Neuronal stem cell (in vitro differentiated cells): ENCODE measurements at regions not wholly inside any gene's neighbourhood (a gene's known extent, or its start where the extent isn't known, plus 50 kb on each side); places are given as distances from the start of the nearest gene placed in this dataset.
"Not testable (repeated sequence)": the region's sequence is repeated elsewhere in the genome, so short reads cannot be mapped to it uniquely, and the experiment has no call there.

ENCODE experiments used
- DNase-seq: peaks from one replicate; pipeline ENCODE4 v3.0.0-alpha.2; 2013; ENCODE audit warnings: low spot score
- H2AFZ ChIP-seq: one replicate; pipeline ENCODE4 v1.6.1; 2013; ENCODE audit warnings: mild to moderate bottlenecking, low read length, inconsistent platforms
- H2AK5ac ChIP-seq: 2 replicates; pipeline ENCODE4 v1.6.1; 2013; ENCODE audit warnings: low read depth, mild to moderate bottlenecking, inconsistent platforms, low read length, moderate library complexity, mixed read lengths
- H2BK120ac ChIP-seq: 2 replicates; pipeline ENCODE4 v1.6.1; 2013; ENCODE audit warnings: low read depth, mild to moderate bottlenecking, inconsistent platforms, low read length, moderate library complexity, mixed read lengths
- H2BK12ac ChIP-seq: one replicate; pipeline ENCODE4 v1.6.1; 2013; ENCODE audit warnings: low read length, inconsistent platforms
- H2BK15ac ChIP-seq: 2 replicates; pipeline ENCODE4 v1.6.1; 2013; ENCODE audit warnings: mild to moderate bottlenecking, low read length, inconsistent platforms, mixed read lengths
- H2BK5ac ChIP-seq: one replicate; pipeline ENCODE4 v1.6.1; 2013; ENCODE audit warnings: inconsistent platforms, mild to moderate bottlenecking, low read length, moderate library complexity
- H3K14ac ChIP-seq: one replicate; pipeline ENCODE4 v1.6.1; 2013; ENCODE audit warnings: low read length, inconsistent platforms
- H3K18ac ChIP-seq: 2 replicates; pipeline ENCODE4 v1.6.1; 2013; ENCODE audit warnings: low read length, inconsistent platforms
- H3K23ac ChIP-seq: 2 replicates; pipeline ENCODE4 v1.6.1; 2013; ENCODE audit warnings: low read depth, mild to moderate bottlenecking, mixed read lengths, low read length, inconsistent platforms; ENCODE audit not compliant: poor library complexity
- H3K27ac ChIP-seq: replicated peaks from 3 replicates; pipeline ENCODE4 v1.5.1; 2013; ENCODE audit warnings: low read length, inconsistent platforms
- H3K27me3 ChIP-seq, 3 experiments: 2 replicates each; pipeline ENCODE4 v1.6.1; 2013; ENCODE audit warnings: low read length in 3 of 3, mild to moderate bottlenecking in 2 of 3, inconsistent platforms in 1 of 3, low read depth in 1 of 3, mixed read lengths in 1 of 3, moderate library complexity in 1 of 3; ENCODE audit not compliant: control insufficient read depth in 3 of 3, insufficient read depth in 3 of 3
- H3K36me3 ChIP-seq, 2 donors: replicated peaks in 1 of 2; 2 replicates each; pipeline ENCODE4 v1.6.1; 2013; ENCODE audit warnings: low read length in 2 of 2; ENCODE audit not compliant: control insufficient read depth in 2 of 2, insufficient read depth in 2 of 2
- H3K4ac ChIP-seq: 2 replicates; pipeline ENCODE4 v1.6.1; 2013; ENCODE audit warnings: inconsistent platforms, mild to moderate bottlenecking, low read length, moderate library complexity
- H3K4me1 ChIP-seq, 2 donors: 1 replicate in 1 of 2; 2 replicates in 1 of 2; pipeline ENCODE4 v1.6.1; 2013; ENCODE audit warnings: low read length in 2 of 2, low read depth in 1 of 2; ENCODE audit not compliant: control insufficient read depth in 2 of 2, insufficient read depth in 1 of 2
- H3K4me2 ChIP-seq: one replicate; pipeline ENCODE4 v1.6.1; 2013; ENCODE audit warnings: mild to moderate bottlenecking, low read length, inconsistent platforms; ENCODE audit not compliant: insufficient read depth, poor library complexity, severe bottlenecking
- H3K4me3 ChIP-seq, 2 donors: 2 replicates each; pipeline ENCODE4 v1.5.1; 2013; ENCODE audit warnings: low read length in 2 of 2, mild to moderate bottlenecking in 2 of 2, inconsistent platforms in 1 of 2, moderate library complexity in 1 of 2
- H3K79me1 ChIP-seq: one replicate; pipeline ENCODE4 v1.6.1; 2013; ENCODE audit warnings: low read depth, mild to moderate bottlenecking, inconsistent platforms, low read length, moderate library complexity
- H3K9ac ChIP-seq: one replicate; pipeline ENCODE4 v1.6.1; 2013; ENCODE audit warnings: mild to moderate bottlenecking, low read depth, low read length, inconsistent platforms; ENCODE audit not compliant: poor library complexity
- H3K9me3 ChIP-seq, 2 donors: replicated peaks in 1 of 2; 2 replicates each; pipeline versions ENCODE3 to v1.6.1; 2013; ENCODE audit warnings: low read length in 2 of 2, mild to moderate bottlenecking in 2 of 2, inconsistent platforms in 1 of 2, low read depth in 1 of 2, mixed read lengths in 1 of 2, moderate library complexity in 1 of 2; ENCODE audit not compliant: control insufficient read depth in 2 of 2, insufficient read depth in 1 of 2
- H4K8ac ChIP-seq: one replicate; pipeline ENCODE4 v1.6.1; 2013; ENCODE audit warnings: low read depth, mild to moderate bottlenecking, inconsistent platforms, low read length, moderate library complexity
- H4K91ac ChIP-seq: one replicate; pipeline ENCODE4 v1.6.1; 2013; ENCODE audit warnings: low read length, low read depth, mild to moderate bottlenecking, inconsistent platforms; ENCODE audit not compliant: poor library complexity
- WGBS, 2 donors: extraction: QIAGEN DNeasy Blood & Tissue Kit; methylation state at CpG; one replicate each; pipeline ENCODE4 v1.1.7; 2013; ENCODE audit warnings: missing lambda C conversion rate in 2 of 2, mixed read lengths in 1 of 2; ENCODE audit not compliant: insufficient read length in 2 of 2, insufficient replicate concordance in 1 of 2; ENCODE audit errors: extremely low coverage in 2 of 2; 5-methylcytosine and 5-hydroxymethylcytosine counted together

DNA sequence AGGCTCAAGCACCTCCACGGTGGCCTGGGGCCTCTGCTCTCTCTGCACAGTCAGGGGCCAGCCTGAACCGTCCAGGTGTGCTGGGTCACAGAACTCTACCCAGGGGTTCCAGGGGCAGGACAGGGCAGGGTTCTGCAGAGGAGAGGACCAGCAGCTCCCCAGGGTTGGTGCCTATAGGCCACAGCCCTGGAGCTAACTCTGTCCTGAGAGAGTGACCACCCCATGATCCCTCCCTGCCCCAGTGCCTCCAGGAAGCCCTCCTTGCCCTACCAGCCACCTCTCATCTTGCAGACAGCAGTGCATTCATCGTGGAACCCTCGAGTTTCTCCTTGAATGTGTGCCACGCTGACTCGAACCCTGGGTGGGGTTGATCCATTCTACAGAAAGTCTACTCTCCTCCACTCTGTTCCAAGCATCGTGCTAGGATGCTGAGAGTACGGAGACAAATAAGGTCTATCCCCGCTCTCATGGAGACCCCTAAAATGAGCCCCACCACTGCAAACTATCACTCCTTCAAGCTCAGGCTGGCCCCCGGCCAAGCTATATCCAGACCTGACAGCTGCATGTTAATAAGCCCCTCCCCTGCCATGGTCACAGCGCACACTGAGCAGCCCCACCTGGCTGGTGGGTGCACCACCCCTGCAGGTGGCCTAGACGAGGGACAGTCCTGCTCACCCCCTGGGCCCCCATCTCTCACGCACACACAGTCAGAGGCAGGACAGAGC lies 138.1 kb upstream of the FOXD4L5 start:
- H3K4me2 ChIP-seq, H3K18ac ChIP-seq, DNase-seq: not testable (repeated sequence)

DNA sequence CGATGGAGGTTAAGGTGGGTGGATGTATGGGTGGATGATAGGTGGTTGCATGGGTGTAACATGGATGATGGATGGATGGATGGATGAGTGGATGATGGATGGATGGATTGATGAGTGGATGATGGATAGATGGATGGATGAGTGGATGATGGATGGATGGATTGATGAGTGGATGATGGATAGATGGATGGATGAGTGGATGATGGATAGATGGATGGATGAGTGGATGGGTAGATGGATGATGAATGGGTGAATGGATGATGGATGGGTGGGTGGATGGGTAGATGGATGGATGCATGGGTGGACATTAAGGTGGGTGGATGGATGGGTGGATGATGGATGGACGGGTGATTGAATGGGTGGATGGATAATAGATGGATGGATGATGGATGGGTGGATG lies 136.5 kb upstream of the FOXD4L5 start:
- H2BK5ac ChIP-seq, H3K23ac ChIP-seq, H2BK12ac ChIP-seq, H2BK15ac ChIP-seq, H3K9me3 ChIP-seq, DNase-seq, H3K9ac ChIP-seq, H3K79me1 ChIP-seq, H3K4me2 ChIP-seq, H3K27me3 ChIP-seq, H2BK120ac ChIP-seq, H3K27ac ChIP-seq, H3K4me3 ChIP-seq, H3K14ac ChIP-seq, H3K18ac ChIP-seq, H4K8ac ChIP-seq, H3K36me3 ChIP-seq, H3K4ac ChIP-seq, H2AFZ ChIP-seq, H2AK5ac ChIP-seq, H3K4me1 ChIP-seq, H4K91ac ChIP-seq: not testable (repeated sequence)
- 100% methylated on average over 1 of the region's 2 CpGs for WGBS, 2 donors

More for the DNA sequence above, 138.1 kb upstream of the FOXD4L5 start:
- not testable (repeated sequence) for H3K4me1 ChIP-seq, H3K9me3 ChIP-seq, H3K36me3 ChIP-seq, H3K4ac ChIP-seq, H3K79me1 ChIP-seq, H3K14ac ChIP-seq, H4K91ac ChIP-seq, H2AK5ac ChIP-seq, H2AFZ ChIP-seq, H3K27ac ChIP-seq, H3K23ac ChIP-seq, H4K8ac ChIP-seq, H2BK120ac ChIP-seq, H2BK15ac ChIP-seq, H3K4me3 ChIP-seq, H2BK5ac ChIP-seq, H2BK12ac ChIP-seq, H3K27me3 ChIP-seq, H3K9ac ChIP-seq
- no CpG with 5 or more reads among the region's 13 CpGs for WGBS, 2 donors

DNA sequence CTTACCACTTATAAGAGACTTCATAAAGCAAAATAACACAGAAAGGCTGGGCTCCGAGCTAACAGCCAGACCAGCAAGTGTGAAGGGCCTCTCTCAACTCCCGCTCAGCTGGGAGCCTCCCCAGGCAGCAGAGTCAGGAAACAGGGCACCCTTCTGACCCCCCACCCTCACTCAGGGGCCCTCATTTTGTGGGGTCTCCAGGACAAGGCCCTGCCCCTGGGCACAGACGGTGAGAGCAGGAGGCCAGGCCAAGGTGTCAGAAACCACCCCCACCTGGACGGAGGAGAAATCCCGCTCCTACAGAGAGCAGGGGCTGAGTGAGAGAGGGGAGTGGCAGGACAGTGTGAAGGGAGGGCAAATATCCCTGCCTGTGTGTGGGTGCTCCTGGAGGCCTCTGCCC lies 135.8 kb upstream of the FOXD4L5 start:
- Histone ChIP-seq H2AK5ac (no peak overlapping the region), H3K4me3 (no peak overlapping the region), H3K9me3 (peaks cover 0 to 6% of the 10 kb centered on the region in 2 donors), H3K4me2 (no peak overlapping the region), H2BK12ac (no peak overlapping the region), H2BK120ac (no peak overlapping the region), H3K27ac (no peak overlapping the region), H3K4me1 (no peaks in the 10 kb centered on the region), H3K36me3 (no peaks in the 10 kb centered on the region), H2AFZ (no peak overlapping the region), H3K14ac (no peak overlapping the region), H3K27me3 (no peaks in the 10 kb centered on the region), H3K18ac (no peak overlapping the region), H2BK15ac (no peak overlapping the region), H3K4ac (no peak overlapping the region), H2BK5ac (no peak overlapping the region), H3K79me1 (no peaks in the 10 kb centered on the region), H4K8ac (no peak overlapping the region), H4K91ac (no peak overlapping the region), H3K9ac (no peak overlapping the region), H3K23ac (no peak overlapping the region)
- WGBS, 2 donors = no CpG with 5 or more reads among the region's 5 CpGs
- no peak for DNase-seq

DNA sequence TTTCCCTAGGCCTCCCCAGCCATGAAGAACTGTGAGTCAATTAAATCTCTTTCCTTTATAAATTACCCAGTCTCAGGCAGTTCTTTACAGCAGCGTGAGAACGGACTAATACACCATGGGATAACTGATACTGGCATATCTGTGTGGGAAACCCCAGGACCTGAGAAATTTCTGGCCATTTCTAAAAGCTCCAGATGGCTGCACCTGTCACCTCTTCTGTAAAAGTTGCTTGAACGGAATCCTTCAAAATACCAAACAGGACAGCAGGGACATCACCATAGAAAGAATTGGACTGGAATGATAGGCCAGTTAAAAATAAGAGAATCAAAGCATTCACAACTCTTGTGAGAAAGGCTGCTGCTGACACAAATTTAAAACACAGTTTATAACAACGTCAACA lies 134.0 kb upstream of the FOXD4L5 start:
- not testable (repeated sequence) for H4K91ac ChIP-seq, H3K4ac ChIP-seq, H2BK15ac ChIP-seq, H3K27me3 ChIP-seq, H2BK5ac ChIP-seq, H3K9ac ChIP-seq, H3K79me1 ChIP-seq, DNase-seq, H3K18ac ChIP-seq, H3K9me3 ChIP-seq, H3K4me3 ChIP-seq, H2BK12ac ChIP-seq, H3K4me2 ChIP-seq, H3K14ac ChIP-seq, H2AK5ac ChIP-seq, H4K8ac ChIP-seq, H3K36me3 ChIP-seq, H2AFZ ChIP-seq, H3K27ac ChIP-seq, H2BK120ac ChIP-seq, H3K4me1 ChIP-seq, H3K23ac ChIP-seq
- WGBS, 2 donors = no CpG with 5 or more reads among the region's 4 CpGs
